HepG2 (cell line): ENCODE measurements at regions not wholly inside any gene's neighbourhood (a gene's known extent, or its start where the extent isn't known, plus 50 kb on each side); places are given as distances from the start of the nearest gene placed in this dataset.
A peak's percentile ranks its signal among the peaks of the same experiment; 100 is the strongest.

Experiments used
- ATAC-seq: fragments of 200-7000 bp; cut with Tn5 transposase; 3 replicates; pipeline ENCODE4 v1.9.1; 2020; ENCODE audit warnings: mild to moderate bottlenecking, moderate library complexity
- BruUV-seq: library from RNA; stranded (reverse); fragments of 400-500 nt; replicated peaks from 2 replicates; lab custom pipeline; 2021; lab: Mats Ljungman, UMichigan
- CTCF ChIA-PET: fragments of 300-600 bp; formaldehyde crosslinking; extraction: SDS; loops from one replicate; lab custom pipeline; 2021; ENCODE audit warnings: low total read pairs, inconsistent platforms, low intra/inter-chr PET ratio; lab: Yijun Ruan, JAX
- POLR2A ChIA-PET: fragments of 350-600 bp; sonication (Branson Sonifier 250); formaldehyde crosslinking; loops from one replicate; lab custom pipeline; 2020; ENCODE audit warnings: antibody characterized with exemption, inconsistent platforms; lab: Yijun Ruan, JAX
- DNase-seq: peaks from one replicate; pipeline ENCODE4 v3.0.0-alpha.2; 2015; ENCODE audit warnings: low spot score
- FAIRE-seq: peaks from 3 replicates; lab custom pipeline; 2011; peaks lifted over from hg19 to GRCh38; lab: Jason Lieb, UNC
- H2AFZ ChIP-seq: one replicate; pipeline ENCODE4 v1.6.1; 2011; ENCODE audit warnings: low read length, inconsistent platforms
- H3K27ac ChIP-seq: fragments of 300-600 bp; 3 replicates; pipeline ENCODE4 v1.8.0; 2011; ENCODE audit warnings: mixed run types, mild to moderate bottlenecking, mixed read lengths, low read length, inconsistent platforms; ENCODE audit not compliant: insufficient read depth; ENCODE audit errors: extremely low read length
- H3K27me3 ChIP-seq, 2 experiments: fragments of 200-600 bp in 1 of 2; 2 replicates in 1 of 2; 3 replicates in 1 of 2; pipeline versions ENCODE4 v1.6.0 to v1.8.0; 2011; ENCODE audit warnings: low read length in 2 of 2, mild to moderate bottlenecking in 2 of 2, moderate library complexity in 2 of 2, inconsistent platforms in 1 of 2; ENCODE audit not compliant: insufficient read depth in 2 of 2, control insufficient read depth in 1 of 2
- H3K36me3 ChIP-seq, 2 experiments: fragments of 200-600 bp in 1 of 2; replicated peaks in 1 of 2; 2 replicates in 1 of 2; 3 replicates in 1 of 2; pipeline versions ENCODE4 v1.5.1 to v1.8.0; 2011; ENCODE audit warnings: low read length in 2 of 2, inconsistent platforms in 1 of 2; ENCODE audit not compliant: insufficient read depth in 2 of 2, control insufficient read depth in 1 of 2
- H3K4me1 ChIP-seq: 2 replicates; pipeline ENCODE4 v1.5.1; 2012; ENCODE audit warnings: low read length, inconsistent platforms; ENCODE audit not compliant: insufficient read depth
- H3K4me2 ChIP-seq: 2 replicates; pipeline ENCODE4 v1.6.0; 2011; ENCODE audit warnings: low read depth, low read length, inconsistent platforms
- H3K4me3 ChIP-seq, 3 experiments: fragments of 200-600 bp in 1 of 3; sonication (generic), shearing (Covaris generic) in 1 of 3; replicated peaks in 1 of 3; 2 replicates each; pipeline ENCODE4 v1.5.1; 2011 to 2016; ENCODE audit warnings: low read length in 3 of 3, inconsistent platforms in 2 of 3, low read depth in 2 of 3, mild to moderate bottlenecking in 2 of 3, control low read depth in 1 of 3, mixed read lengths in 1 of 3; ENCODE audit not compliant: insufficient read depth in 1 of 3
- H3K79me2 ChIP-seq: one replicate; pipeline ENCODE4 v1.6.1; 2011; ENCODE audit warnings: low read length, inconsistent platforms; ENCODE audit not compliant: insufficient read depth
- H3K9ac ChIP-seq: 2 replicates; pipeline ENCODE4 v1.6.0; 2011; ENCODE audit warnings: mild to moderate bottlenecking, low read depth, low read length, inconsistent platforms; ENCODE audit not compliant: insufficient read depth
- H3K9me3 ChIP-seq: 2 replicates; pipeline ENCODE4 v1.5.1; 2012; ENCODE audit warnings: mild to moderate bottlenecking, low read length
- H4K20me1 ChIP-seq: 2 replicates; pipeline ENCODE4 v1.6.0; 2011; ENCODE audit warnings: inconsistent platforms, mild to moderate bottlenecking, low read length, moderate library complexity; ENCODE audit not compliant: insufficient read depth
- FOSL2 ChIP-seq: sonication (generic); formaldehyde crosslinking; IDR thresholded peaks from 2 replicates; pipeline ENCODE4 v1.4.0; 2020; ENCODE audit warnings: missing genetic modification reagents
- FOXA1 ChIP-seq, 2 experiments: fragments of 450-650 bp in 1 of 2; sonication (generic) in 1 of 2; formaldehyde crosslinking in 1 of 2; IDR thresholded peaks; 2 replicates each; pipeline versions ENCODE4 v1.4.0 to v1.6.1; 2016 to 2020; ENCODE audit warnings: missing genetic modification reagents in 1 of 2
- PBX2 ChIP-seq: IDR thresholded peaks from 2 replicates; pipeline ENCODE4 v1.6.1; 2016; ENCODE audit warnings: control low read depth
- ZBTB40 ChIP-seq, 2 experiments: fragments of 450-650 bp in 1 of 2; sonication (generic) in 1 of 2; formaldehyde crosslinking in 1 of 2; IDR thresholded peaks; 2 replicates each; pipeline versions ENCODE4 v1.6.1 to v1.8.0; 2016 to 2022; ENCODE audit warnings: antibody characterized with exemption in 1 of 2, mild to moderate bottlenecking in 1 of 2, missing genetic modification reagents in 1 of 2
- WGBS: methylation state at CpG from one replicate; pipeline ENCODE4 v1.1.6; 2017; ENCODE audit warnings: low lambda C conversion rate; 5-methylcytosine and 5-hydroxymethylcytosine counted together
- in situ Hi-C: cut with HindIII; loops from 2 replicates; pipeline ENCODE4 v1.10.0; 2017; ENCODE audit warnings: low pct_unique_long_range_greater_than_20kb; ENCODE audit not compliant: extremely low pct_ligation_motif_present
- intact Hi-C: fragments of 100-400 bp; cut with micrococcal nuclease; formaldehyde crosslinking; loops from one replicate; pipeline ENCODE4 v1.10.0; 2022; ENCODE audit not compliant: unreplicated experiment
- TF ChIP-seq, protein P1 (sequence below), 2 experiments: fragments of 450-650 bp in 1 of 2; sonication (generic) in 1 of 2; formaldehyde crosslinking; IDR thresholded peaks; 2 replicates each; pipeline versions ENCODE4 v1.5.0 to v1.8.0; 2020 to 2022; ENCODE audit warnings: mild to moderate bottlenecking in 1 of 2, missing genetic modification reagents in 1 of 2

GRCh38 chr1:203926025-203926540 is 64.7 kb downstream of the SNRPE start:
- Histone ChIP-seq H3K4me3 (no peak overlapping the region), H4K20me1 (no peaks in the 10 kb centered on the region), H3K4me2 (no peak overlapping the region), H3K27me3 (no peaks in the 10 kb centered on the region), H3K4me1 (no peaks in the 10 kb centered on the region), H3K36me3 (no peaks in the 10 kb centered on the region), H3K9me3 (no peaks in the 10 kb centered on the region), H3K9ac (no peak overlapping the region), H2AFZ (no peak overlapping the region), H3K79me2 (no peaks in the 10 kb centered on the region), H3K27ac (no peak overlapping the region)
- ATAC-seq (no peak), FAIRE-seq (no peak), DNase-seq (no peak)
- CTCF ChIA-PET = no interaction called here
- intact Hi-C loops (no loop called here), in situ Hi-C loops (no loop called here)
- POLR2A ChIA-PET = no interaction called here
- TF ChIP-seq, protein P1, sequence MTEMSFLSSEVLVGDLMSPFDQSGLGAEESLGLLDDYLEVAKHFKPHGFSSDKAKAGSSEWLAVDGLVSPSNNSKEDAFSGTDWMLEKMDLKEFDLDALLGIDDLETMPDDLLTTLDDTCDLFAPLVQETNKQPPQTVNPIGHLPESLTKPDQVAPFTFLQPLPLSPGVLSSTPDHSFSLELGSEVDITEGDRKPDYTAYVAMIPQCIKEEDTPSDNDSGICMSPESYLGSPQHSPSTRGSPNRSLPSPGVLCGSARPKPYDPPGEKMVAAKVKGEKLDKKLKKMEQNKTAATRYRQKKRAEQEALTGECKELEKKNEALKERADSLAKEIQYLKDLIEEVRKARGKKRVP (CRISPR knock-in tag; IDR thresholded peaks at IDR 0.05) = 0 out of 4 replicates have a peak, but pooled peaks of 1 of the 2 experiments have one; percentile 30
- TF ChIP-seq FOSL2 (CRISPR knock-in tag) (peak; percentile 21; the same call in 1 of the 2 replicates), FOXA1 (IDR thresholded peaks at IDR 0.05) (no peak), FOXA1 (CRISPR knock-in tag; IDR thresholded peaks at IDR 0.05) (no peak)
- no TSS peak for BruUV-seq
- 16% methylated on average over 6 of the region's 6 CpGs for WGBS

DNA sequence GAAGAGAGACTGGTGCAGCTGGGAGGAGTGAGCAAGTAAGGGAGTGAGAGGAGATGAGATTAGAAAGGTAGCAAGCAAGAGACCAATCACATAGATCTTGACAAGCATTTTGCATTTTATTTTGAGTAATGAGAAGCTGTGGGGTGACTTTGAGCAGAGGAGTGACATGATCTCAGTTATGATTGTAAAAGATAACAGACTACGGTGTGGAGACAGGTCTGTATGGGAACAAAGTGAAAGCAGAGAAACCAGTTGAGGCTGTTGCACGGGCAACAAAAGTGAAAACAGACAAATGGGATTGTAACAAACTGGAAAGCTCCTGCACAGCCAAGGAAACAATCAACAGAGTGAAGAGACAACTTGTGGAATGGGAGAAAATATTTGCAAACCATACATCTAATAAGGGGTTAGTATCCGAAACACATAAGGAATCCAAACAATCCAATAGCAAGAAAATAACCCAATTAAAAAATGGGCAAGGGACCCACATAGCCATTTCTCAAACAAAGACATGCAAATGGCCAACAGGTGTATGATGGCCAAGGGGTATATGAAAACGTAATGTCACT is 68.4 kb downstream of the SNRPE start:
- Histone ChIP-seq H3K79me2 (no peaks in the 10 kb centered on the region), H3K9me3 (no peaks in the 10 kb centered on the region), H3K4me3 (no peak overlapping the region), H3K36me3 (no peaks in the 10 kb centered on the region), H4K20me1 (no peaks in the 10 kb centered on the region), H3K4me1 (no peaks in the 10 kb centered on the region), H3K27me3 (no peaks in the 10 kb centered on the region), H3K4me2 (no peak overlapping the region), H3K27ac (no peak overlapping the region), H3K9ac (no peak overlapping the region), H2AFZ (no peak overlapping the region)
- in situ Hi-C loops = no loop called here
- ChIA-PET CTCF (no interaction called here), POLR2A (no interaction called here)
- 19% methylated on average over 4 of the region's 4 CpGs for WGBS
- DNase-seq = no peak
- TF ChIP-seq ZBTB40 (IDR thresholded peaks at IDR 0.05) (no peak), ZBTB40 (CRISPR knock-in tag; IDR thresholded peaks at IDR 0.05) (no peak), PBX2 (CRISPR knock-in tag) (no peak)
- no peak for FAIRE-seq
- intact Hi-C loops = no loop called here
- BruUV-seq = no TSS peak
- ATAC-seq = no peak
